HFFc6 (cell line): ENCODE measurements at regions not wholly inside any gene's neighbourhood (a gene's known extent, or its start where the extent isn't known, plus 50 kb on each side); places are given as distances from the start of the nearest gene placed in this dataset.
A peak's percentile ranks its signal among the peaks of the same experiment; 100 is the strongest.

ENCODE experiments used
- DNase-seq: peaks from one replicate; pipeline ENCODE4 v3.0.0-alpha.2; 2018
- H3K27ac Mint-ChIP-seq: 2 replicates; pipeline ENCODE4 v1.8.0; 2020; ENCODE audit warnings: mild to moderate bottlenecking, mixed read lengths
- H3K27me3 Mint-ChIP-seq: 2 replicates; pipeline ENCODE4 v1.8.0; 2021; ENCODE audit warnings: mild to moderate bottlenecking, moderate library complexity, mixed read lengths; ENCODE audit not compliant: insufficient read depth
- H3K36me3 Mint-ChIP-seq: 2 replicates; pipeline ENCODE4 v1.8.0; 2021; ENCODE audit warnings: low read depth, mixed read lengths
- H3K4me1 Mint-ChIP-seq: 2 replicates; pipeline ENCODE4 v1.8.0; 2020; ENCODE audit warnings: low read depth, mixed read lengths
- H3K4me3 Mint-ChIP-seq: 2 replicates; pipeline ENCODE4 v1.8.0; 2020; ENCODE audit warnings: mild to moderate bottlenecking, moderate library complexity, mixed read lengths
- H3K9me3 Mint-ChIP-seq: 2 replicates; pipeline ENCODE4 v1.8.0; 2020; ENCODE audit warnings: mild to moderate bottlenecking, mixed read lengths
- CTCF ChIP-seq: fragments of 200-600 bp; sonication (generic); IDR thresholded peaks from 2 replicates; pipeline ENCODE4 v1.5.0; 2021; ENCODE audit warnings: antibody characterized with exemption, mild to moderate bottlenecking

GRCh38 chrY:19124609-19125008 is 351.1 kb upstream of the HSFY2 start:
- no peak for TF ChIP-seq CTCF
- H3K4me3 Mint-ChIP-seq, result no peak overlapping the region

GRCh38 chrY:19122450-19122849 is 348.9 kb upstream of the HSFY2 start:
- DNase-seq, result no peak
- peaks cover 2% of the 10 kb centered on the region for H3K27me3 Mint-ChIP-seq
- H3K4me1 Mint-ChIP-seq, result no peaks in the 10 kb centered on the region
- no peak overlapping the region for H3K4me3 Mint-ChIP-seq
- H3K36me3 Mint-ChIP-seq, result no peaks in the 10 kb centered on the region
- no peak overlapping the region for H3K27ac Mint-ChIP-seq
- TF ChIP-seq CTCF, result no peak
- H3K9me3 Mint-ChIP-seq, result no peaks in the 10 kb centered on the region

More at GRCh38 chrY:19124609-19125008, 351.1 kb upstream of the HSFY2 start:
- no peaks in the 10 kb centered on the region for H3K4me1 Mint-ChIP-seq
- no peaks in the 10 kb centered on the region for H3K9me3 Mint-ChIP-seq
- no peaks in the 10 kb centered on the region for H3K36me3 Mint-ChIP-seq
- no peak overlapping the region for H3K27ac Mint-ChIP-seq
- no peak for DNase-seq
- peaks cover 2% of the 10 kb centered on the region for H3K27me3 Mint-ChIP-seq

- Mint-ChIP-seq H3K36me3 (no peaks in the 10 kb centered on the region), H3K27ac (no peak overlapping the region), H3K27me3 (peaks cover 17% of the 10 kb centered on the region; the same call in 1 of the 2 replicates), H3K9me3 (no peaks in the 10 kb centered on the region), H3K4me1 (0 out of 2 replicates have a peak, but pooled peaks cover 6% of the 10 kb centered on the region), H3K4me3 (no peak overlapping the region)
- DNase-seq, result no peak
- TF ChIP-seq CTCF, result no peak
These were observed 324.8 kb upstream of the HSFY2 start for GRCh38 chrY:19098349-19098748.

- peak; percentile 28 for DNase-seq
- Mint-ChIP-seq H3K27ac (no peak overlapping the region), H3K27me3 (peaks cover 14% of the 10 kb centered on the region)
These were observed 321.9 kb upstream of the HSFY2 start for GRCh38 chrY:19095460-19095859.

GRCh38 chrY:19083006-19083405 is 309.5 kb upstream of the HSFY2 start:
- Mint-ChIP-seq H3K27me3 (no peaks in the 10 kb centered on the region), H3K36me3 (no peaks in the 10 kb centered on the region), H3K9me3 (no peaks in the 10 kb centered on the region), H3K4me3 (no peak overlapping the region), H3K27ac (no peak overlapping the region), H3K4me1 (peaks cover 7% of the 10 kb centered on the region)
- no peak for DNase-seq
- no peak for TF ChIP-seq CTCF

More at GRCh38 chrY:19095460-19095859, 321.9 kb upstream of the HSFY2 start:
- no peaks in the 10 kb centered on the region for H3K9me3 Mint-ChIP-seq
- no peaks in the 10 kb centered on the region for H3K36me3 Mint-ChIP-seq
- no peak overlapping the region for H3K4me3 Mint-ChIP-seq
- TF ChIP-seq CTCF, result no peak
- 0 out of 2 replicates have a peak, but pooled peaks cover 6% of the 10 kb centered on the region for H3K4me1 Mint-ChIP-seq

- Mint-ChIP-seq H3K4me3 (peak overlapping the region; percentile 90), H3K36me3 (no peaks in the 10 kb centered on the region), H3K27ac (peak overlapping the region; percentile 71), H3K9me3 (no peaks in the 10 kb centered on the region), H3K27me3 (no peaks in the 10 kb centered on the region; the same call in 1 of the 2 replicates), H3K4me1 (peaks cover 17% of the 10 kb centered on the region)
- no peak for DNase-seq
- TF ChIP-seq CTCF, result no peak
These were observed 304.2 kb upstream of the HSFY2 start for GRCh38 chrY:19077698-19078113.
